HepG2 (cell line): ENCODE measurements at regions not wholly inside any gene's neighbourhood (a gene's known extent, or its start where the extent isn't known, plus 50 kb on each side); places are given as distances from the start of the nearest gene placed in this dataset.

Experiments used
- ATAC-seq: fragments of 200-7000 bp; cut with Tn5 transposase; 3 replicates; pipeline ENCODE4 v1.9.1; 2020; ENCODE audit warnings: mild to moderate bottlenecking, moderate library complexity
- BruUV-seq: library from RNA; stranded (reverse); fragments of 400-500 nt; replicated peaks from 2 replicates; lab custom pipeline; 2021; lab: Mats Ljungman, UMichigan
- CTCF ChIA-PET: fragments of 300-600 bp; formaldehyde crosslinking; extraction: SDS; loops from one replicate; lab custom pipeline; 2021; ENCODE audit warnings: low total read pairs, inconsistent platforms, low intra/inter-chr PET ratio; lab: Yijun Ruan, JAX
- POLR2A ChIA-PET: fragments of 350-600 bp; sonication (Branson Sonifier 250); formaldehyde crosslinking; loops from one replicate; lab custom pipeline; 2020; ENCODE audit warnings: antibody characterized with exemption, inconsistent platforms; lab: Yijun Ruan, JAX
- DNase-seq: peaks from one replicate; pipeline ENCODE4 v3.0.0-alpha.2; 2015; ENCODE audit warnings: low spot score
- FAIRE-seq: peaks from 3 replicates; lab custom pipeline; 2011; peaks lifted over from hg19 to GRCh38; lab: Jason Lieb, UNC
- H2AFZ ChIP-seq: one replicate; pipeline ENCODE4 v1.6.1; 2011; ENCODE audit warnings: low read length, inconsistent platforms
- H3K27ac ChIP-seq: fragments of 300-600 bp; 3 replicates; pipeline ENCODE4 v1.8.0; 2011; ENCODE audit warnings: mixed run types, mild to moderate bottlenecking, mixed read lengths, low read length, inconsistent platforms; ENCODE audit not compliant: insufficient read depth; ENCODE audit errors: extremely low read length
- H3K27me3 ChIP-seq, 2 experiments: fragments of 200-600 bp in 1 of 2; 2 replicates in 1 of 2; 3 replicates in 1 of 2; pipeline versions ENCODE4 v1.6.0 to v1.8.0; 2011; ENCODE audit warnings: low read length in 2 of 2, mild to moderate bottlenecking in 2 of 2, moderate library complexity in 2 of 2, inconsistent platforms in 1 of 2; ENCODE audit not compliant: insufficient read depth in 2 of 2, control insufficient read depth in 1 of 2
- H3K36me3 ChIP-seq, 2 experiments: fragments of 200-600 bp in 1 of 2; replicated peaks in 1 of 2; 2 replicates in 1 of 2; 3 replicates in 1 of 2; pipeline versions ENCODE4 v1.5.1 to v1.8.0; 2011; ENCODE audit warnings: low read length in 2 of 2, inconsistent platforms in 1 of 2; ENCODE audit not compliant: insufficient read depth in 2 of 2, control insufficient read depth in 1 of 2
- H3K4me1 ChIP-seq: 2 replicates; pipeline ENCODE4 v1.5.1; 2012; ENCODE audit warnings: low read length, inconsistent platforms; ENCODE audit not compliant: insufficient read depth
- H3K4me2 ChIP-seq: 2 replicates; pipeline ENCODE4 v1.6.0; 2011; ENCODE audit warnings: low read depth, low read length, inconsistent platforms
- H3K4me3 ChIP-seq, 3 experiments: fragments of 200-600 bp in 1 of 3; sonication (generic), shearing (Covaris generic) in 1 of 3; replicated peaks in 1 of 3; 2 replicates each; pipeline ENCODE4 v1.5.1; 2011 to 2016; ENCODE audit warnings: low read length in 3 of 3, inconsistent platforms in 2 of 3, low read depth in 2 of 3, mild to moderate bottlenecking in 2 of 3, control low read depth in 1 of 3, mixed read lengths in 1 of 3; ENCODE audit not compliant: insufficient read depth in 1 of 3
- H3K79me2 ChIP-seq: one replicate; pipeline ENCODE4 v1.6.1; 2011; ENCODE audit warnings: low read length, inconsistent platforms; ENCODE audit not compliant: insufficient read depth
- H3K9ac ChIP-seq: 2 replicates; pipeline ENCODE4 v1.6.0; 2011; ENCODE audit warnings: mild to moderate bottlenecking, low read depth, low read length, inconsistent platforms; ENCODE audit not compliant: insufficient read depth
- H3K9me3 ChIP-seq: 2 replicates; pipeline ENCODE4 v1.5.1; 2012; ENCODE audit warnings: mild to moderate bottlenecking, low read length
- H4K20me1 ChIP-seq: 2 replicates; pipeline ENCODE4 v1.6.0; 2011; ENCODE audit warnings: inconsistent platforms, mild to moderate bottlenecking, low read length, moderate library complexity; ENCODE audit not compliant: insufficient read depth
- CEBPG ChIP-seq: IDR thresholded peaks from 2 replicates; pipeline ENCODE4 v1.6.1; 2016
- ELF3 ChIP-seq: IDR thresholded peaks from 2 replicates; pipeline ENCODE4 v1.6.1; 2016; ENCODE audit warnings: missing genetic modification reagents, missing compliant biosample characterization
- FOXK1 ChIP-seq: sonication (generic); formaldehyde crosslinking; IDR thresholded peaks from 2 replicates; pipeline ENCODE4 v1.4.0; 2020; ENCODE audit warnings: low read depth, missing genetic modification reagents, borderline replicate concordance
- MTF2 ChIP-seq: sonication (generic); formaldehyde crosslinking; IDR thresholded peaks from 2 replicates; pipeline ENCODE4 v1.5.0; 2020; ENCODE audit warnings: missing genetic modification reagents, borderline replicate concordance
- PCBP2 ChIP-seq: fragments of 200-400 bp; formaldehyde crosslinking; optimal IDR thresholded peaks from 2 replicates; pipeline ENCODE3; 2018; ENCODE audit warnings: low read length, low read depth; ENCODE audit not compliant: poor library complexity, severe bottlenecking
- PREB ChIP-seq: sonication (generic); formaldehyde crosslinking; IDR thresholded peaks from 2 replicates; pipeline ENCODE4 v1.4.0; 2020; ENCODE audit warnings: missing genetic modification reagents
- SIX4 ChIP-seq: sonication (generic); formaldehyde crosslinking; IDR thresholded peaks from 2 replicates; pipeline ENCODE4 v1.4.0; 2020; ENCODE audit warnings: missing genetic modification reagents
- ZC3H13 ChIP-seq: sonication (generic); formaldehyde crosslinking; IDR thresholded peaks from 2 replicates; pipeline ENCODE4 v1.8.1; 2023; ENCODE audit warnings: mild to moderate bottlenecking, missing genetic modification reagents, moderate library complexity
- ZFP37 ChIP-seq: sonication (generic); formaldehyde crosslinking; IDR thresholded peaks from 2 replicates; pipeline ENCODE4 v1.4.0; 2020; ENCODE audit warnings: missing genetic modification reagents, borderline replicate concordance
- ZNF510 ChIP-seq: sonication (generic); formaldehyde crosslinking; IDR thresholded peaks from 2 replicates; pipeline ENCODE4 v1.4.0; 2020; ENCODE audit warnings: low read depth, mild to moderate bottlenecking, missing genetic modification reagents
- ZNF629 ChIP-seq: sonication (generic); formaldehyde crosslinking; conservative IDR thresholded peaks from 2 replicates; pipeline ENCODE4 v1.5.0; 2020; ENCODE audit warnings: missing genetic modification reagents
- WGBS: methylation state at CpG from one replicate; pipeline ENCODE4 v1.1.6; 2017; ENCODE audit warnings: low lambda C conversion rate; 5-methylcytosine and 5-hydroxymethylcytosine counted together
- in situ Hi-C: cut with HindIII; loops from 2 replicates; pipeline ENCODE4 v1.10.0; 2017; ENCODE audit warnings: low pct_unique_long_range_greater_than_20kb; ENCODE audit not compliant: extremely low pct_ligation_motif_present
- intact Hi-C: fragments of 100-400 bp; cut with micrococcal nuclease; formaldehyde crosslinking; loops from one replicate; pipeline ENCODE4 v1.10.0; 2022; ENCODE audit not compliant: unreplicated experiment
- TF ChIP-seq, protein P1 (sequence below): sonication (generic); formaldehyde crosslinking; IDR thresholded peaks from 2 replicates; pipeline ENCODE4 v1.5.1; 2020; ENCODE audit warnings: missing genetic modification reagents, mild to moderate bottlenecking, borderline replicate concordance

- ATAC-seq (no peak), FAIRE-seq (no peak), DNase-seq (no peak)
- Histone ChIP-seq H3K4me1 (no peaks in the 10 kb centered on the region), H3K9ac (no peak overlapping the region), H3K9me3 (no peaks in the 10 kb centered on the region), H3K27ac (no peak overlapping the region), H3K4me2 (no peak overlapping the region), H3K27me3 (no peaks in the 10 kb centered on the region), H3K36me3 (no peaks in the 10 kb centered on the region), H2AFZ (peak overlapping the region; percentile 15), H3K4me3 (no peak overlapping the region), H4K20me1 (no peaks in the 10 kb centered on the region), H3K79me2 (no peaks in the 10 kb centered on the region)
- intact Hi-C loops: no loop called here
- in situ Hi-C loops: no loop called here
- WGBS: 3% methylated on average over 4 of the region's 4 CpGs
- TF ChIP-seq ZFP37 (CRISPR knock-in tag) (no peak), MTF2 (CRISPR knock-in tag) (no peak), FOXK1 (CRISPR knock-in tag) (no peak), CEBPG (CRISPR knock-in tag) (no peak)
- ChIA-PET CTCF (no interaction called here), POLR2A (no interaction called here)
- no TSS peak for BruUV-seq
These were observed 133.9 kb upstream of the CXorf66 start for GRCh38 chrX:140099221-140099620.

- no peak overlapping the region for H2AFZ ChIP-seq
- FAIRE-seq: no peak
- no peak overlapping the region for H3K4me3 ChIP-seq
- no peaks in the 10 kb centered on the region for H3K36me3 ChIP-seq
- H3K9ac ChIP-seq: no peak overlapping the region
- H3K27me3 ChIP-seq: no peaks in the 10 kb centered on the region
- H3K9me3 ChIP-seq: no peaks in the 10 kb centered on the region
- ATAC-seq: no peak
- H3K27ac ChIP-seq: no peak overlapping the region
- no peak for TF ChIP-seq SIX4 (CRISPR knock-in tag)
- TF ChIP-seq, protein P1, sequence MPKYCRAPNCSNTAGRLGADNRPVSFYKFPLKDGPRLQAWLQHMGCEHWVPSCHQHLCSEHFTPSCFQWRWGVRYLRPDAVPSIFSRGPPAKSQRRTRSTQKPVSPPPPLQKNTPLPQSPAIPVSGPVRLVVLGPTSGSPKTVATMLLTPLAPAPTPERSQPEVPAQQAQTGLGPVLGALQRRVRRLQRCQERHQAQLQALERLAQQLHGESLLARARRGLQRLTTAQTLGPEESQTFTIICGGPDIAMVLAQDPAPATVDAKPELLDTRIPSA (CRISPR knock-in tag): no peak
- TF ChIP-seq ZNF510 (CRISPR knock-in tag): no peak
- TF ChIP-seq ZC3H13 (CRISPR knock-in tag): no peak
- TF ChIP-seq PREB: no peak
- no peak for TF ChIP-seq ELF3 (CRISPR knock-in tag)
- no peak for TF ChIP-seq ZNF629 (CRISPR knock-in tag)
- TF ChIP-seq PCBP2: no peak
- WGBS: 96% methylated on average over 10 of the region's 26 CpGs
- BruUV-seq: no TSS peak
- no peak overlapping the region for H3K4me2 ChIP-seq
- no peak for DNase-seq
- no peaks in the 10 kb centered on the region for H3K79me2 ChIP-seq
- no peaks in the 10 kb centered on the region for H3K4me1 ChIP-seq
- H4K20me1 ChIP-seq: no peaks in the 10 kb centered on the region
- POLR2A ChIA-PET: no interaction called here
- in situ Hi-C loops (no loop called here), intact Hi-C loops (no loop called here)
- CTCF ChIA-PET: no interaction called here
These were observed 126.8 kb upstream of the CXorf66 start for GRCh38 chrX:140092121-140092520.
